ENCODE measurements at regions not wholly inside any gene's neighbourhood (a gene's known extent, or its start where the extent isn't known, plus 50 kb on each side); places are given as distances from the start of the nearest gene placed in this dataset.
A peak's percentile ranks its signal among the peaks of the same experiment; 100 is the strongest.

DNA sequence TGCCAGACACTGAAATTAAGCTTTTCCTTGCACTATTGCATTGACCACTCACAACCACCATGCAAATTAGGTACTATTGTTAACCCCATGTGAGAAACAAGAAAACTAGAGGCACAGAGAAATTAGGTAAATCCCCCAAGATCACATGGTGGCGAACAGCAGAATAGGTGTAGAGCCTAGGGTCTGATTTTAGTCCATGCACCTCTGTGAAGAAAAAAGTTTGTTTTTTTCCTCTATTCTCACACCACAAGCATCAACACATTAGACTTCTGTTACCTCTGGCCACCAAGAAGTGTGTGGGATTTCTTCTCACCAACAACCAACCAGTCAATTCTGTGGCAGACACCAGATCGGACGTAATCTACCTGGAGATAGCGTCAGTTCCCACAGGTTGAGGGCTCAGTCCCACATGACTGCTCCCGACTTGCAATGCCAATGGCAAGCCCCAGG is 391.9 kb downstream of the COG6 start:
- no peak overlapping the region for H2AFZ ChIP-seq (ENCODE audit: low read length)
- H2AK5ac ChIP-seq (ENCODE audit: low read depth, low read length): no peak overlapping the region
- no peak overlapping the region for H3K4ac ChIP-seq (ENCODE audit: low read length)
- no peak overlapping the region for H2BK120ac ChIP-seq (ENCODE audit: low read depth, low read length)
- H2BK5ac ChIP-seq (ENCODE audit: low read length): no peak overlapping the region
- H4K8ac ChIP-seq (ENCODE audit: low read depth, low read length): no peak overlapping the region
- WGBS, 2 donors (ENCODE audit: extremely low coverage in 2 of 2, insufficient read length in 2 of 2, insufficient replicate concordance in 1 of 2): no CpG with 5 or more reads among the region's 5 CpGs
- H3K9me3 ChIP-seq (replicated peaks in 1 of 2; ENCODE audit: control insufficient read depth in 2 of 2, insufficient read depth in 1 of 2, low read depth in 1 of 2, low read length in 2 of 2): no peaks in the 10 kb centered on the region
- H4K91ac ChIP-seq (ENCODE audit: low read depth, low read length, poor library complexity): no peak overlapping the region
- H3K23ac ChIP-seq (ENCODE audit: low read depth, low read length, poor library complexity): no peak overlapping the region
- no peak overlapping the region for H2BK15ac ChIP-seq (ENCODE audit: low read length)
- H3K79me1 ChIP-seq (ENCODE audit: low read depth, low read length): no peaks in the 10 kb centered on the region
- H3K27me3 ChIP-seq (ENCODE audit: control insufficient read depth in 3 of 3, insufficient read depth in 3 of 3, low read depth in 1 of 3, low read length in 3 of 3): peaks cover 0 to 2% (median 0%) of the 10 kb centered on the region in 3 experiments
- no peak overlapping the region for H3K4me3 ChIP-seq (ENCODE audit: low read length in 2 of 2)
- H3K27ac ChIP-seq (replicated peaks; ENCODE audit: low read length): no peak overlapping the region
- H3K4me2 ChIP-seq (ENCODE audit: insufficient read depth, low read length, poor library complexity, severe bottlenecking): no peak overlapping the region
- H3K4me1 ChIP-seq (ENCODE audit: control insufficient read depth in 2 of 2, insufficient read depth in 1 of 2, low read depth in 1 of 2, low read length in 2 of 2): no peaks in the 10 kb centered on the region
- no peak overlapping the region for H3K9ac ChIP-seq (ENCODE audit: low read depth, low read length, poor library complexity)
- no peaks in the 10 kb centered on the region for H3K36me3 ChIP-seq (replicated peaks in 1 of 2; ENCODE audit: control insufficient read depth in 2 of 2, insufficient read depth in 2 of 2, low read length in 2 of 2)
- H2BK12ac ChIP-seq (ENCODE audit: low read length): no peak overlapping the region
- no peak overlapping the region for H3K18ac ChIP-seq (ENCODE audit: low read length)
- no peak for DNase-seq (ENCODE audit: low spot score)
- no peak overlapping the region for H3K14ac ChIP-seq (ENCODE audit: low read length)

GRCh38 chr13:40048551-40048950 is 393.1 kb downstream of the COG6 start:
- H4K91ac ChIP-seq (ENCODE audit: low read depth, low read length, poor library complexity): no peak overlapping the region
- no peak overlapping the region for H3K9ac ChIP-seq (ENCODE audit: low read depth, low read length, poor library complexity)
- no peak overlapping the region for H4K8ac ChIP-seq (ENCODE audit: low read depth, low read length)
- no peak overlapping the region for H3K4me2 ChIP-seq (ENCODE audit: insufficient read depth, low read length, poor library complexity, severe bottlenecking)
- H3K4me1 ChIP-seq (ENCODE audit: control insufficient read depth in 2 of 2, insufficient read depth in 1 of 2, low read depth in 1 of 2, low read length in 2 of 2): no peaks in the 10 kb centered on the region
- no peak overlapping the region for H3K4me3 ChIP-seq (ENCODE audit: low read length in 2 of 2)
- no peak overlapping the region for H3K4ac ChIP-seq (ENCODE audit: low read length)
- H2BK12ac ChIP-seq (ENCODE audit: low read length): no peak overlapping the region
- H3K79me1 ChIP-seq (ENCODE audit: low read depth, low read length): no peaks in the 10 kb centered on the region
- WGBS, 2 donors (ENCODE audit: extremely low coverage in 2 of 2, insufficient read length in 2 of 2, insufficient replicate concordance in 1 of 2): no CpG with 5 or more reads among the region's 5 CpGs
- H3K27ac ChIP-seq (replicated peaks; ENCODE audit: low read length): no peak overlapping the region
- H2AK5ac ChIP-seq (ENCODE audit: low read depth, low read length): no peak overlapping the region
- no peak overlapping the region for H2BK120ac ChIP-seq (ENCODE audit: low read depth, low read length)
- H2BK5ac ChIP-seq (ENCODE audit: low read length): no peak overlapping the region
- H2AFZ ChIP-seq (ENCODE audit: low read length): peak overlapping the region; percentile 35
- H3K18ac ChIP-seq (ENCODE audit: low read length): no peak overlapping the region
- DNase-seq (ENCODE audit: low spot score): no peak
- H3K23ac ChIP-seq (ENCODE audit: low read depth, low read length, poor library complexity): no peak overlapping the region
- no peak overlapping the region for H2BK15ac ChIP-seq (ENCODE audit: low read length)
- peaks cover 0 to 2% (median 0%) of the 10 kb centered on the region in 3 experiments for H3K27me3 ChIP-seq (ENCODE audit: control insufficient read depth in 3 of 3, insufficient read depth in 3 of 3, low read depth in 1 of 3, low read length in 3 of 3)
- H3K36me3 ChIP-seq (replicated peaks in 1 of 2; ENCODE audit: control insufficient read depth in 2 of 2, insufficient read depth in 2 of 2, low read length in 2 of 2): no peaks in the 10 kb centered on the region
- H3K14ac ChIP-seq (ENCODE audit: low read length): no peak overlapping the region
- no peaks in the 10 kb centered on the region for H3K9me3 ChIP-seq (replicated peaks in 1 of 2; ENCODE audit: control insufficient read depth in 2 of 2, insufficient read depth in 1 of 2, low read depth in 1 of 2, low read length in 2 of 2)

DNA sequence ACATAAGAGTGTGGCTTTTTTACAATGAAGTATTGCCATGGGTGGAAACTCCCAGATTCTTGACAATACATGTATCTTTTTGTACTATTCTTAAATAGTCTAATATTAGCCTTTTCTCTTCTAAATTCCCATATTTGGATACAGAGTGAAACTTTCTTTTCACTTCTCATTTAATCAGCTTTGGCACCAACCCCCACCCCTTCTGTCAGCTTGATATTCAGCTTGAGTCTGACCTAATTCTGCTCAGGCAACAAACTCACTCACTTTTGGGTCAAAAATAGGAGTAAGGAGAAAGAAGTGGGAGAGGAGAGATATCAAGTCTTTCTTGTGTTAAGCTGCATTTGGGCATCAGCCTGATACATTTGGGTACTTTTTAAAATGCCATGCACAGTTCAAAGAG is 397.5 kb downstream of the COG6 start:
- Histone ChIP-seq H4K8ac (ENCODE audit: low read depth, low read length) (no peak overlapping the region), H3K23ac (ENCODE audit: low read depth, low read length, poor library complexity) (no peak overlapping the region), H4K91ac (ENCODE audit: low read depth, low read length, poor library complexity) (no peak overlapping the region), H3K36me3 (replicated peaks in 1 of 2; ENCODE audit: control insufficient read depth in 2 of 2, insufficient read depth in 2 of 2, low read length in 2 of 2) (no peaks in the 10 kb centered on the region), H3K79me1 (ENCODE audit: low read depth, low read length) (no peaks in the 10 kb centered on the region), H3K9me3 (replicated peaks in 1 of 2; ENCODE audit: control insufficient read depth in 2 of 2, insufficient read depth in 1 of 2, low read depth in 1 of 2, low read length in 2 of 2) (no peaks in the 10 kb centered on the region), H3K4me2 (ENCODE audit: insufficient read depth, low read length, poor library complexity, severe bottlenecking) (no peak overlapping the region), H3K4me3 (ENCODE audit: low read length in 2 of 2) (no peak overlapping the region), H3K4me1 (ENCODE audit: control insufficient read depth in 2 of 2, insufficient read depth in 1 of 2, low read depth in 1 of 2, low read length in 2 of 2) (no peaks in the 10 kb centered on the region), H3K9ac (ENCODE audit: low read depth, low read length, poor library complexity) (no peak overlapping the region), H2BK5ac (ENCODE audit: low read length) (no peak overlapping the region), H3K27me3 (ENCODE audit: control insufficient read depth in 3 of 3, insufficient read depth in 3 of 3, low read depth in 1 of 3, low read length in 3 of 3) (peaks cover 0 to 2% (median 0%) of the 10 kb centered on the region in 3 experiments), H2BK15ac (ENCODE audit: low read length) (no peak overlapping the region), H2AFZ (ENCODE audit: low read length) (no peak overlapping the region), H3K14ac (ENCODE audit: low read length) (no peak overlapping the region), H2BK12ac (ENCODE audit: low read length) (no peak overlapping the region), H2AK5ac (ENCODE audit: low read depth, low read length) (no peak overlapping the region), H2BK120ac (ENCODE audit: low read depth, low read length) (no peak overlapping the region), H3K18ac (ENCODE audit: low read length) (no peak overlapping the region), H3K27ac (replicated peaks; ENCODE audit: low read length) (no peak overlapping the region), H3K4ac (ENCODE audit: low read length) (no peak overlapping the region)
- no peak for DNase-seq (ENCODE audit: low spot score)

DNA sequence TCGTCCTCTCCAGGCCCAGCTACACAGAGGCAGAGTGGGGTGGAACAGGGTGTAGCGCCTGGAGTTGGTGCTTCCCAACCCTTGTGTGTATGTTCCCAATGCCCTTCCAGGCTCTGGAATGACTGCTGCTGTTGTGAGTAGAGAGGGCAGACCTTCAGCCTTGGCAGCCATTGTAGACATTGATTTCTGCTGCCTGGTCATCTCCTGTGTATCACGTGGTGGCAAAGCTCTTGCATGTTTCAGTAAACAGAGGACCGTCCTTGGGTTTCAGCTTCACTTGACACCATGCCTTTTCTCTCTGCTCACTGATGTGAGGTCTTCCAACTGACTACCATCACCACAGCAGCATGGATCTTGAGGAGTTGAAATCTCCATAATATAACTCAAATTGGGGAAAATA is 397.9 kb downstream of the COG6 start:
- no peak overlapping the region for H2BK12ac ChIP-seq (ENCODE audit: low read length)
- no peak overlapping the region for H4K8ac ChIP-seq (ENCODE audit: low read depth, low read length)

More for the DNA sequence above, 397.9 kb downstream of the COG6 start:
- Histone ChIP-seq H3K27me3 (ENCODE audit: control insufficient read depth in 3 of 3, insufficient read depth in 3 of 3, low read depth in 1 of 3, low read length in 3 of 3) (peaks cover 0 to 2% (median 0%) of the 10 kb centered on the region in 3 experiments), H3K4me1 (ENCODE audit: control insufficient read depth in 2 of 2, insufficient read depth in 1 of 2, low read depth in 1 of 2, low read length in 2 of 2) (no peaks in the 10 kb centered on the region), H3K23ac (ENCODE audit: low read depth, low read length, poor library complexity) (no peak overlapping the region), H3K36me3 (replicated peaks in 1 of 2; ENCODE audit: control insufficient read depth in 2 of 2, insufficient read depth in 2 of 2, low read length in 2 of 2) (no peaks in the 10 kb centered on the region), H3K14ac (ENCODE audit: low read length) (no peak overlapping the region), H3K4me3 (ENCODE audit: low read length in 2 of 2) (no peak overlapping the region), H3K4me2 (ENCODE audit: insufficient read depth, low read length, poor library complexity, severe bottlenecking) (no peak overlapping the region), H3K9me3 (replicated peaks in 1 of 2; ENCODE audit: control insufficient read depth in 2 of 2, insufficient read depth in 1 of 2, low read depth in 1 of 2, low read length in 2 of 2) (no peaks in the 10 kb centered on the region), H2AFZ (ENCODE audit: low read length) (no peak overlapping the region), H2BK5ac (ENCODE audit: low read length) (no peak overlapping the region), H3K9ac (ENCODE audit: low read depth, low read length, poor library complexity) (no peak overlapping the region), H2BK120ac (ENCODE audit: low read depth, low read length) (no peak overlapping the region), H2BK15ac (ENCODE audit: low read length) (no peak overlapping the region), H4K91ac (ENCODE audit: low read depth, low read length, poor library complexity) (no peak overlapping the region), H3K79me1 (ENCODE audit: low read depth, low read length) (no peaks in the 10 kb centered on the region), H3K18ac (ENCODE audit: low read length) (no peak overlapping the region), H2AK5ac (ENCODE audit: low read depth, low read length) (no peak overlapping the region), H3K27ac (replicated peaks; ENCODE audit: low read length) (no peak overlapping the region), H3K4ac (ENCODE audit: low read length) (no peak overlapping the region)
- no peak for DNase-seq (ENCODE audit: low spot score)
- no CpG with 5 or more reads among the region's 4 CpGs for WGBS, 2 donors (ENCODE audit: extremely low coverage in 2 of 2, insufficient read length in 2 of 2, insufficient replicate concordance in 1 of 2)

All from neuronal stem cell (in vitro differentiated cells).